ENCODE measurements at regions not wholly inside any gene's neighbourhood (a gene's known extent, or its start where the extent isn't known, plus 50 kb on each side); places are given as distances from the start of the nearest gene placed in this dataset.

DNA sequence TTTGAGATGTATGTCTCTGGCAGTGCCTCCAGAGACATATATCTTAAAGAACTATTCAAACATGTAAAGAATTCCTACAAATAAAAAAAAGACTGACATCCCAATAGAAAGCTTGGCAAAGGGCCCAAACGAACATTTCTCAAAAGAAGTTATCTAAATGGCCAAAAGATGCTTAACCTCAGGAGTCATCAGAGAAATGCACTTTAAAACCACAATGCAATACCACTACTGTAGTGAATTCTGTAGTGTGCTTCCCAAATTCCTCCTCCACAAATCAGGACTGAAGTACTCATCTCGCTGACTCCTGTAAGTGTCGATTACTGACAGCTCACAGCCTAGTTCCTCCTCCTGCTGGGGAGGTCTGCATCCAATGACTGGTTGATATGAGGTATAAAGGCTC, 129.0 kb upstream of the MAMLD1 start:
- Histone ChIP-seq H3K4me3 (ENCODE audit: low read depth, low read length) (no peak overlapping the region), H3K36me3 (ENCODE audit: control insufficient read depth, insufficient read depth, low read length) (no peaks in the 10 kb centered on the region), H3K27me3 (ENCODE audit: control insufficient read depth, insufficient read depth, low read length) (no peaks in the 10 kb centered on the region)
- TF ChIP-seq, protein P1, sequence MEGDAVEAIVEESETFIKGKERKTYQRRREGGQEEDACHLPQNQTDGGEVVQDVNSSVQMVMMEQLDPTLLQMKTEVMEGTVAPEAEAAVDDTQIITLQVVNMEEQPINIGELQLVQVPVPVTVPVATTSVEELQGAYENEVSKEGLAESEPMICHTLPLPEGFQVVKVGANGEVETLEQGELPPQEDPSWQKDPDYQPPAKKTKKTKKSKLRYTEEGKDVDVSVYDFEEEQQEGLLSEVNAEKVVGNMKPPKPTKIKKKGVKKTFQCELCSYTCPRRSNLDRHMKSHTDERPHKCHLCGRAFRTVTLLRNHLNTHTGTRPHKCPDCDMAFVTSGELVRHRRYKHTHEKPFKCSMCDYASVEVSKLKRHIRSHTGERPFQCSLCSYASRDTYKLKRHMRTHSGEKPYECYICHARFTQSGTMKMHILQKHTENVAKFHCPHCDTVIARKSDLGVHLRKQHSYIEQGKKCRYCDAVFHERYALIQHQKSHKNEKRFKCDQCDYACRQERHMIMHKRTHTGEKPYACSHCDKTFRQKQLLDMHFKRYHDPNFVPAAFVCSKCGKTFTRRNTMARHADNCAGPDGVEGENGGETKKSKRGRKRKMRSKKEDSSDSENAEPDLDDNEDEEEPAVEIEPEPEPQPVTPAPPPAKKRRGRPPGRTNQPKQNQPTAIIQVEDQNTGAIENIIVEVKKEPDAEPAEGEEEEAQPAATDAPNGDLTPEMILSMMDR (IDR thresholded peaks at IDR 0.05; ENCODE audit: insufficient read depth, low read length, poor library complexity, severe bottlenecking) = no peak
- DNase-seq (ENCODE audit: low read depth) = no peak

DNA sequence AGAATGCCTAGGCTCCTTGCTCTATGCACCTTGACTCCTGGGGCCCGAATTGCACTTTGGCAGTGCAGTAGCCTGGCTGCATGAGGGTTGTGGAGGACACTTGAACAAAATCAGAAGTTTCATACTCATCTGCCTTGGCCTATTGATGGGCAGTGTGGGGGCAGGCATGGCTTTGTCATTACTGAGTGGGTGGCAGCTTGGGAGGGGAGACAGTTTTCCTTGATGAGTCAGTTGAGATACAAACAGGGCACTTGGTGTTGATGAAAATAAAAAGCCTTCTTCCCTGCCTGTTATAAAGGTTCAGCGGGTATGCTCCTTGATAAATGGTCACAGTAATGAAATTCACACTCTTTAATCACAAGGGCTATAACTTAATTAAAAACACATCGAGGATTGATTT, 126.8 kb upstream of the MAMLD1 start:
- Histone ChIP-seq H3K4me3 (ENCODE audit: low read depth, low read length) (no peak overlapping the region), H3K27me3 (ENCODE audit: control insufficient read depth, insufficient read depth, low read length) (no peaks in the 10 kb centered on the region), H3K36me3 (ENCODE audit: control insufficient read depth, insufficient read depth, low read length) (no peaks in the 10 kb centered on the region)
- no peak for DNase-seq (ENCODE audit: low read depth)
- TF ChIP-seq, protein P1 (IDR thresholded peaks at IDR 0.05; ENCODE audit: insufficient read depth, low read length, poor library complexity, severe bottlenecking) = no peak

DNA sequence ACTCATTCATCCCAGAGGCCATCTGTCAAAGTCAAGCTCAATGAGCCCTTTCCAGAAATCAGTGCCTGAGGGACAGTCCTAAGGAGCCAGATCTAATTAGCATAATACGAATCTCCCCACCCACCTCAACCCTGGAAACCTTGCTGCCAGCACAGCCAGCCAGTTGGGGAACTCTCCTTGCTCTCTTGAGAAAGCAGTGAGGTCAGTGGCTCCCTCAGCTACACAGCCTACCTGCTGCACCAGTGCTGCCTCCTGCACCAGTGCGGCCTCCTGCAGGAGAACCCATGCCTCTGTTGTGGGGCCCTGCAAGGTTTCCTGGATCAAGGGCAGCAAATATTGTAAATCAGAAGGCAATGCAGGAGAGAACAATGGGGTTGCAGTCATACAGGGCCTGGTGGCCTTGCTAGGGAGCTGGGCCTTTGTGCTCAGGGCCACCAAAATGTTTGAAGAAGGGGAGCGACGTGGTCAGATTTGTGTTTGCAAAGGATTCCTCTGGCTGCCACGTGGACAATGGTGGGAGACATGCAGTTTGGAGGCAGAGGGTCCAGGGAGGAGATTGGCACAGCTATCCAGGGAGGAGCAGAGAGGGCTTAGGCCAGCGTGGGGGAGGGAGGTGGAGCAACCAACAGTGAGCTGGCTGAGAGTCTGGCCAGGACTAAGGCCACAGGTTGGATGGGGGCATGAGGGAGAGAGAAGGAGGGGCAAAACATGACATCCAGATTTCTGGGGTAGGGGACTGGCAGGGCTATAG, 124.3 kb upstream of the MAMLD1 start:
- DNase-seq (ENCODE audit: low read depth) = no peak
- H3K4me3 ChIP-seq (ENCODE audit: low read depth, low read length) = no peak overlapping the region

DNA sequence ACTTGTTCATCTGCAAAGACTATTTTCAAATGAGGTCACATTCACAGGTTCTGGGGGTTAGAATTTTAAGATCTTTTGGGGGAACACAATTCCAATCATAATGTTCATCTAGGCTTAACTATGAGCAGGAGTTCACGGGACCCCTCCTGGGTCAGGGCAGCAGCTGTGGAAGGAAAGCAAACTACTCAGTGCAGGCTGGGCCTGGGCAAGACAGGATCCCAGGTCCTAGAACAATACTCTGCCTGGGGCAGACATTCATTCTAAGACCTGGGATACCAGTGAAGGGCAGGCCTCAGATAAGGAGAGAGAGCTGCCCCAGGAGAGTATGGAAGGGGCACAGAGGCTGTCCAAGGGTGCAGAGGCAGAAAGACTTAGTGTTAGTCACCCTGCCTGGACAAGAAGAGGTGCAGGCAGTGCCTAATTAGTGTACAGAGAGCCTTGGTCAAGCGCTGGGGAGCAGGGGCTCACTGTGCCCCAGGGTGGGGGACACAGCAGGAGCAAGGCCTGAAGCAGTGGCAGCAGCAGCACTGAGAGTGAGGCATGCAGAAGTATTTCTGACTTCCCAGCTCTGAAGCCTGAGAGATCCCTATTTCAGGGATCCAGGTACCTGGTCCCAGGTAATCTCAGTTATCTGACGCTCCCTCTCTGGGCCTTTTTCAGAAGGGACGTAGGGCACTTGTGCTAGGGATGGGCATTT, 123.0 kb upstream of the MAMLD1 start:
- H3K27me3 ChIP-seq (ENCODE audit: control insufficient read depth, insufficient read depth, low read length) = no peaks in the 10 kb centered on the region
- H3K4me3 ChIP-seq (ENCODE audit: low read depth, low read length) = no peak overlapping the region
- DNase-seq (ENCODE audit: low read depth) = no peak
- TF ChIP-seq, protein P1 (IDR thresholded peaks at IDR 0.05; ENCODE audit: insufficient read depth, low read length, poor library complexity, severe bottlenecking) = no peak
- no peaks in the 10 kb centered on the region for H3K36me3 ChIP-seq (ENCODE audit: control insufficient read depth, insufficient read depth, low read length)

More for the DNA sequence above, 124.3 kb upstream of the MAMLD1 start:
- Histone ChIP-seq H3K27me3 (ENCODE audit: control insufficient read depth, insufficient read depth, low read length) (no peaks in the 10 kb centered on the region), H3K36me3 (ENCODE audit: control insufficient read depth, insufficient read depth, low read length) (no peaks in the 10 kb centered on the region)
- TF ChIP-seq, protein P1 (IDR thresholded peaks at IDR 0.05; ENCODE audit: insufficient read depth, low read length, poor library complexity, severe bottlenecking) = no peak

DNA sequence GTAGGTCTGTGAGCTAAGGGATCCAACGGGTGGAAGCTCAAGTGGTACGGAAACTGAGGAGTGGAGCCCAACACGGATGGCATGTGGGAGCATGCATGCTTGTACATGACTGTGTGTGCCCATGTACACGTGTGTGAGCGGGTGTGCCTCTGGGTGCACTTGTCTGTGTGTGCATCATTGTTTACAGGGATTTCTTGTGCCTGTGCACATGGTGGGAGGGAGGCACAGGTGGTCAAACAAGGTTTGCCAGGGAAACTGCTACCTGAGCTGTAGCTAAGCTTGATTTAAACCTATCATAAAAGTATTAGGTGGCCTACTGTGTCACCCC, 122.5 kb upstream of the MAMLD1 start:
- Histone ChIP-seq H3K36me3 (ENCODE audit: control insufficient read depth, insufficient read depth, low read length) (no peaks in the 10 kb centered on the region), H3K27me3 (ENCODE audit: control insufficient read depth, insufficient read depth, low read length) (no peaks in the 10 kb centered on the region), H3K4me3 (ENCODE audit: low read depth, low read length) (no peak overlapping the region)
- DNase-seq (ENCODE audit: low read depth) = no peak
- TF ChIP-seq, protein P1 (IDR thresholded peaks at IDR 0.05; ENCODE audit: insufficient read depth, low read length, poor library complexity, severe bottlenecking) = no peak
